ENCODE measurements at regions not wholly inside any gene's neighbourhood (a gene's known extent, or its start where the extent isn't known, plus 50 kb on each side); places are given as distances from the start of the nearest gene placed in this dataset.
"Not testable (repeated sequence)": the region's sequence is repeated elsewhere in the genome, so short reads cannot be mapped to it uniquely, and the experiment has no call there.

GRCh38 chr5:82886911-82887310 lies 190.3 kb downstream of the TMEM167A start:
- H3K36me3 ChIP-seq: no peaks in the 10 kb centered on the region
- H3K27me3 ChIP-seq: no peaks in the 10 kb centered on the region; the same call in 1 of the 2 replicates
- H3K4me3 ChIP-seq: no peak overlapping the region
- no peak for DNase-seq
- no peak overlapping the region for H3K27ac ChIP-seq
- no peaks in the 10 kb centered on the region for H3K4me1 ChIP-seq
- no peaks in the 10 kb centered on the region; the same call in 1 of the 2 replicates for H3K9me3 ChIP-seq (replicated peaks)

DNA sequence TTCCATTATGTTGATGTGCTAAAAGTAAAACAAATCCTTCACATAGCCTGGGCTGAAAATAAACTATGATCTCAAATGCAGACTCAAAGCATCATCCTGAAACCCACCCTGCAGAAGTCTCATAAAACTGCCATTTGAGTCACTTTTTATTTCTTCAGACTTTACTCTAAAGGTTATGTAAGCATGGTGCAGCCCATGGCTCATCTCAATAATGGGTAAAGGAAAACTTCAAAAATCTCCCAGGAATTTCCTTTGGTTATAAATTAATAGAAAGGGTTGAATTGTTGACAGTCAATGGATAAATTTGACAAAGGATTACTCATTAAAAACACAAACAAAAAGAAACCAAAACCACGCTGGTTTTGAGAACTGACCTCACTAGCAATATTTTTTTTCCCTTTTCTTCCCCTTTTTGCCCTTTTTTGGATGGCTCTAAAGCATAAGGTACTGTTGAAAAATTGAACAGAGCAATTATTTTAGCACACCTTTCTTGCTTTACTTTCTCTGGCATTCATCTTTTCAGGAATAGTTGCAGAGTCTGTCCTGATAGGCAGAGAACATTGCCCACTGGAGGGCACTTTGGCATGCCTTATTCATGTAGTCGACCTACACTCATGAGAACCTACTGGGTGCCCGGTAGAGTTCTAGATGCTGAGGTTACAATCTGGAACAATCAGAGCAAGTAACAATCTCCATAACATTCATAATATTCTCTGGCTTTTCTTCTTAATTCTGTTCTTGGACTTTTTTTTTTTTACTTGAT lies 191.4 kb downstream of the TMEM167A start:
- no peak overlapping the region for H3K27ac ChIP-seq
- no peaks in the 10 kb centered on the region for H3K36me3 ChIP-seq
- H3K9me3 ChIP-seq (replicated peaks): no peaks in the 10 kb centered on the region; the same call in 1 of the 2 replicates
- H3K4me3 ChIP-seq: no peak overlapping the region
- no peaks in the 10 kb centered on the region for H3K4me1 ChIP-seq
- no peak for DNase-seq
- H3K27me3 ChIP-seq: no peaks in the 10 kb centered on the region

- Histone ChIP-seq H3K4me1 (no peaks in the 10 kb centered on the region), H3K4me3 (no peak overlapping the region), H3K27me3 (no peaks in the 10 kb centered on the region), H3K36me3 (no peaks in the 10 kb centered on the region), H3K27ac (no peak overlapping the region), H3K9me3 (replicated peaks) (no peaks in the 10 kb centered on the region)
- no peak for DNase-seq
Observed at GRCh38 chr5:82884821-82885471, 192.2 kb downstream of the TMEM167A start.

DNA sequence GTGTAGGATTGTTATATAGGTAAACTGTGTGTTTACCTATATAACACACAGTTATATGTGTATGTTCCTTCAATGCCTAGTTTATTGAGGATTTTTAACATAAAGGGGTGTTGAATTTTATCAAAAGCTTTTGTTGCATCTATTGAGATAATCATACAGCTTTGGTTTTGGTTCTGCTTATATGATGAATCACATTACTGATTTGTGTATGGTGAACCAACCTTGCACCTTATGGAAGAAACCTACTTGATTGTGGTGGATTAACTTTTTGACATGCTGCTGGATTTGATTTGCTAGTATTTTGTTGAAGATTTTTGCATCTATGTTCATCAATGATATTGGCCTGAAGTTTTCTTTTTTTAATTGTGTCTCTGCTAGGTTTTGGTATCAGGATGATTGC lies 194.9 kb downstream of the TMEM167A start:
- no peak for DNase-seq
- H3K27ac ChIP-seq: no peak overlapping the region
- no peak overlapping the region for H3K4me3 ChIP-seq
- H3K4me1 ChIP-seq: no peaks in the 10 kb centered on the region
- H3K36me3 ChIP-seq: no peaks in the 10 kb centered on the region
- no peaks in the 10 kb centered on the region for H3K27me3 ChIP-seq
- peaks cover 6% of the 10 kb centered on the region for H3K9me3 ChIP-seq (replicated peaks)

DNA sequence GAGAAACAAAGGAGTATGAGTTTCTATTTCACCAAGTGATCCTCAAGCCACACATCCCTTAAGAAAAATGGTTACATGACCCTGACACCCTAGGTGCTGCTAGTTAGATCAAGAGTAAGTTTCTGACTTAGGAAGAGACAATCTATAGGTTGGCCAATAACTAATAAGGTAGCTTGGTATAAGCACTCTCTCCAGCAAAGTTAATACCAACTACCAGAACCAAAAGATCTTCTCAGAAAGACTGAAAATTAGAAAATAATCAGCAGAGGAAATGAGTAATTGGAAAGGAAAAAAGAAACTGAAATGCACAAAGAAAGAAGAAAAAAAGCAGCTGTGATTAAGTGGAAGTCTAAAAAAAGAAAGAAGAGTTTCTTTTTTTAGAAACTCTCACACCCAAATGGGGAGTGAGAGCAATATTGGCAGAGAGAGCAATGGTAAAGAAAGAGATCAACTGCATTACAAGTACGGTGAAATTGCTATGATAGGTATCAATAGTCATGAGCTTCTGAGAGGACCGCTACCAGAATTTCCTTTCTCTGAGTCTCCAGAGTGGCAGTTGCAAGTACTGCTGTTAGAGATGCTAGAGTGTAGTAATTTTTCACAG lies 195.5 kb downstream of the TMEM167A start:
- no peak overlapping the region for H3K27ac ChIP-seq
- H3K9me3 ChIP-seq (replicated peaks): peaks cover 6% of the 10 kb centered on the region
- no peaks in the 10 kb centered on the region for H3K36me3 ChIP-seq
- no peaks in the 10 kb centered on the region for H3K4me1 ChIP-seq
- DNase-seq: no peak
- H3K4me3 ChIP-seq: no peak overlapping the region
- no peaks in the 10 kb centered on the region for H3K27me3 ChIP-seq

DNA sequence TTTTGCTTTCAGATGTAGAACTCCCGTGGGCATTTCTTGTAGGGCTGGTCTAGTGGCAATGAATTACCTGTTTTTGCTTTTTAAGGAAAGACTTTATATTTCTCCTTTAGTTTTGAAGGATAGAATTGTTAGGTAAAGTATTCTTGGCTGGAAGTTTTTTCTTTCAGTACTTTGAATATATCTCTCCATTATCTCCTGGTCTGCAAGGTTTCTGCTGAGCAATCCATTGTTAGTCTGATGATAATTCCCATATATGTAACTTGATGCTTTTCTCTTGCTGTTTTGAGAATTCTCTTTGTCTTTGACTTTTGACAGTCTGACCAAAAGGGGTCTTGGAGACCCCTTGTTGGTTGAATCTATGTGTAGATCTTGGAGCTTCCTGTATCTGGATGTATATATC lies 198.1 kb downstream of the TMEM167A start:
- Histone ChIP-seq H3K4me1 (no peaks in the 10 kb centered on the region), H3K27ac (no peak overlapping the region), H3K36me3 (no peaks in the 10 kb centered on the region), H3K27me3 (no peaks in the 10 kb centered on the region), H3K9me3 (replicated peaks) (peaks cover 6% of the 10 kb centered on the region), H3K4me3 (no peak overlapping the region)
- no peak for DNase-seq

GRCh38 chr5:82873452-82873851 lies 203.7 kb downstream of the TMEM167A start:
- Histone ChIP-seq H3K36me3 (no peaks in the 10 kb centered on the region), H3K27ac (no peak overlapping the region), H3K9me3 (replicated peaks) (no peaks in the 10 kb centered on the region), H3K4me3 (no peak overlapping the region), H3K4me1 (no peaks in the 10 kb centered on the region), H3K27me3 (no peaks in the 10 kb centered on the region)
- no peak for DNase-seq

- H3K27ac ChIP-seq; H3K27me3 ChIP-seq; H3K4me3 ChIP-seq; H3K4me1 ChIP-seq; DNase-seq; H3K36me3 ChIP-seq; H3K9me3 ChIP-seq (replicated peaks): not testable (repeated sequence)
Observed at GRCh38 chr5:82872321-82873288, 204.6 kb downstream of the TMEM167A start.

DNA sequence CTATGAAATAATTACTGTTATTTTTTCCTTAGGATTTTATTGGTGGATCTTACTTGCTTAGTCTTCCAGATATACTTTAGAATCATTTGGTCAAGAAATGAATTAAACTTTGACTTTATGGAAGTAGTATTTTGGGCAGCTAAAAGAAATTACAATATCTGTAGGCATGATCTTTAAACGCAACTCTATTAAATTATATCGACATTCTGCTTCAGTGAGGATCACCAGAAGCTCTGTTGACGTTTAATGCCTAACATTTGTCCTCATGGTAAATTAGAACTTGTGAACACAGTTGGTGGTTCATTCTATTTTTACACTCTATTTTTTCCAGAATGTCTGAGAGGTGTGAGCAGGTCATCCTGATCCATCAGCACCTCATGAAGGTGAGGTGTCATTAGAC lies 211.6 kb downstream of the TMEM167A start:
- no peaks in the 10 kb centered on the region for H3K9me3 ChIP-seq (replicated peaks)
- no peaks in the 10 kb centered on the region for H3K4me1 ChIP-seq
- H3K36me3 ChIP-seq: no peaks in the 10 kb centered on the region
- DNase-seq: no peak
- H3K27me3 ChIP-seq: no peaks in the 10 kb centered on the region
- H3K27ac ChIP-seq: no peak overlapping the region
- H3K4me3 ChIP-seq: no peak overlapping the region

DNA sequence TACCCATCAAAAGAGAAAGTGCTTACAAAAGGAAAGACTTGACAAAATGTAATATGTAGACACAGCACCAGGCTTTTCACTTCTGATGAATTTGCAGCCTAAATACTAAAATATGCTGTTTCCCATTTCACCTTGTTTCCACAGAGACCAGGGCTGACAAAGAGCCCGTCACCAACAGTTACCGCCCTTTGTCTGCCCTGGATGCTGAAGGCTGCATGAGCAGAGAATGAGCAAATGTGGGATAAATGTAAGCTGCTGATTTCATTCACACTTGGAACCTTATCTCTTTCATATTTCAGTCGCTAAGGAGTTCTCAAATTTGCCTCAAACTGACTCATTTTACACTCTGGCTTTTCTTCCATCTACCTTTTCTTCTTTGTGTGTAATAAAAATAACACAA lies 213.9 kb downstream of the TMEM167A start:
- Histone ChIP-seq H3K27me3 (no peaks in the 10 kb centered on the region), H3K36me3 (no peaks in the 10 kb centered on the region), H3K9me3 (replicated peaks) (no peaks in the 10 kb centered on the region), H3K4me1 (no peaks in the 10 kb centered on the region), H3K27ac (no peak overlapping the region), H3K4me3 (no peak overlapping the region)
- no peak for DNase-seq

GRCh38 chr5:82862711-82863110 lies 214.5 kb downstream of the TMEM167A start:
- H3K36me3 ChIP-seq: no peaks in the 10 kb centered on the region
- no peaks in the 10 kb centered on the region for H3K27me3 ChIP-seq
- no peaks in the 10 kb centered on the region for H3K9me3 ChIP-seq (replicated peaks)

DNA sequence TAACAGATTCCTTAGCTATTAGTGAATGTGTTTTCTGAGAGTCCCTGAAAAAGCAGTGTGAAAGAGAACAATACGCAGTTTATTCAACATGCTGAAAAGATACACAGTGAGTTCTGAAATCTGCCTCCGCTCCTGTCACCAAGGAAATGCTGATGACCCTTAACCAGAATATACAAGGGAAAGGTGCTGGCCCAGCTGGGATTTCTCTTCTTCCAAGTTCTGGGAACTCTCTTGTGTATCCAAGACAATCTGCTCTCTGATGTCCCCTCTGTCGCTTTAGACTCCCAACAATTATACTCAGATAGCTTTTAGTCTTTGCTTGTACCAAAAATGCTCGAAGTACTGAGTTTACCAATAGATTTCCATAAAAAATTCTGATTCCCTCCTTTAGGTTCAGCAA lies 214.9 kb downstream of the TMEM167A start:
- no peak overlapping the region for H3K4me3 ChIP-seq
- no peaks in the 10 kb centered on the region for H3K27me3 ChIP-seq
- H3K36me3 ChIP-seq: no peaks in the 10 kb centered on the region
- DNase-seq: no peak
- no peaks in the 10 kb centered on the region for H3K4me1 ChIP-seq
- H3K27ac ChIP-seq: no peak overlapping the region
- no peaks in the 10 kb centered on the region for H3K9me3 ChIP-seq (replicated peaks)

More at GRCh38 chr5:82862711-82863110, 214.5 kb downstream of the TMEM167A start:
- no peak for DNase-seq
- H3K4me3 ChIP-seq: no peak overlapping the region
- no peak overlapping the region for H3K27ac ChIP-seq
- H3K4me1 ChIP-seq: no peaks in the 10 kb centered on the region

DNA sequence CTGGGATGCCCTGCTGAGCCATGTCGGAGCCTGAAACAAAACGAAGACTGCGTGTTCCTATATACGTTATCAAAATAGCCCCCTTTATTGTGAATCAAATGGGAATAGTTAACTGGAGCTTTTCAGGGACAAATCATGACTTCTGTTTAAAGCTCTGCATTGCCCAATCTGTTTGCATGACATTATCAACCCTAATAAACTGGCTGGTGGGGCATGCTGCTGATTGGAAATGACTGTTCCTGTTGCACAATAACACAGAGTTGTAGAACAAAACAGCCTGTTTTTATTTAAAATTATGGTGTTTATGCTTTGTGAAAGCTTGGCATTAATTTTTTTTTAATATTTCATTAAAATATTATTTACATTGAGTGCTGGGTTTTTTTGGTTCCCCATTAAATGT lies 215.5 kb downstream of the TMEM167A start:
- Histone ChIP-seq H3K27me3 (no peaks in the 10 kb centered on the region), H3K4me3 (no peak overlapping the region), H3K9me3 (replicated peaks) (no peaks in the 10 kb centered on the region), H3K4me1 (no peaks in the 10 kb centered on the region), H3K36me3 (no peaks in the 10 kb centered on the region), H3K27ac (no peak overlapping the region)
- no peak for DNase-seq

DNA sequence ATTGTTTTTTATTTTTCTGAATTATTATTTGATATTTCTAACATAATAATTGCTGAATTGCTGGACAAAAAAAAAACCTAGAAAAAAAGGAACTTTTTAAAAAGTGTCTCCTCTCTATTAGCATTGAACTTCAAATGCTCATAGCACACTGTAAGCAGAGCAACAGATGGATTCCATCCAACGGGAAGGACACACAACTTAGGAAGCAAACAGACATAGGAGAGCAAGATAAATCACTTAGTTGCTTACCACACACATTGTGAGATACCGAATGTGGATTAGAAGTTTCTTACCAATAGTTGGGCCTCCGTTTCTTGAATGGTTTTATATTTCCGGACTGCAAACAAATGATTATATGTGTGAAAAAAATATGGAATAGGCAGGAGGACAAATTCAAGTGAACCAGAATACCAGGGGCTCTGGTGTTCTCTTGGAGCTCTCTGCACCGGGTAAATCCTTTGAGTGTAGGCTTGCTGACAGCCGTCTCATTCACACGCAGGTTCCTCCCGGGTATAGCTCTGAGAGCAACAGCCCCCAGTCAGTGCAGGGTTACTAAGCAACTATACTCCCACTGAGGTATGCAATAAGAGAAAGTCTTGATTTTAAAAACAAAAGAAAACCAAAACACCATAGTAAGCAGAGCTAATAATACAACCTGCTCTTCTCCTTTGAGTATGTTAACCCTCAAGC lies 217.6 kb downstream of the TMEM167A start:
- H3K4me1 ChIP-seq: no peaks in the 10 kb centered on the region
- no peaks in the 10 kb centered on the region for H3K9me3 ChIP-seq (replicated peaks)
- H3K4me3 ChIP-seq: no peak overlapping the region
- DNase-seq: no peak
- no peaks in the 10 kb centered on the region for H3K36me3 ChIP-seq
- H3K27ac ChIP-seq: no peak overlapping the region
- H3K27me3 ChIP-seq: no peaks in the 10 kb centered on the region

All from SJCRH30 (cell line).